WTC11 (cell line): ENCODE measurements at regions not wholly inside any gene's neighbourhood (a gene's known extent, or its start where the extent isn't known, plus 50 kb on each side); places are given as distances from the start of the nearest gene placed in this dataset.

Source experiments
- ELF4 ChIP-seq: sonication (generic); formaldehyde crosslinking; IDR thresholded peaks from 2 replicates; pipeline ENCODE4 v1.8.1; 2022; ENCODE audit warnings: low read depth, mild to moderate bottlenecking, moderate library complexity, missing genetic modification reagents
- EMX1 ChIP-seq: fragments of 250-450 bp; sonication (Bioruptor Pico); IDR thresholded peaks from 2 replicates; pipeline ENCODE4 v1.8.0; 2021; ENCODE audit warnings: mild to moderate bottlenecking
- JUN ChIP-seq: sonication (generic); formaldehyde crosslinking; IDR thresholded peaks from 2 replicates; pipeline ENCODE4 v1.8.0; 2023; ENCODE audit warnings: mild to moderate bottlenecking, missing genetic modification reagents
- NFYB ChIP-seq: sonication (generic); formaldehyde crosslinking; conservative IDR thresholded peaks from 2 replicates; pipeline ENCODE4 v1.8.0; 2022; ENCODE audit warnings: low read depth, missing genetic modification reagents
- SMAD3 ChIP-seq: sonication (generic); formaldehyde crosslinking; IDR thresholded peaks from 2 replicates; pipeline ENCODE4 v1.8.0; 2022; ENCODE audit warnings: missing genetic modification reagents, mild to moderate bottlenecking, borderline replicate concordance
- ZNF232 ChIP-seq: sonication (generic); formaldehyde crosslinking; IDR thresholded peaks from 2 replicates; pipeline ENCODE4 v1.8.0; 2022; ENCODE audit warnings: mild to moderate bottlenecking, missing genetic modification reagents
- TF ChIP-seq, protein P1 (sequence below): sonication (generic); formaldehyde crosslinking; IDR thresholded peaks from 2 replicates; pipeline ENCODE4 v1.8.1; 2023; ENCODE audit warnings: mild to moderate bottlenecking, moderate library complexity, missing genetic modification reagents
- TF ChIP-seq, protein P2 (sequence below): fragments of 200-600 bp; IDR thresholded peaks from 2 replicates; pipeline ENCODE4 v1.8.0; 2022; ENCODE audit warnings: antibody characterized with exemption
- TF ChIP-seq, protein P3 (sequence below): sonication (generic); formaldehyde crosslinking; IDR thresholded peaks from 2 replicates; pipeline ENCODE4 v1.8.0; 2022; ENCODE audit warnings: missing genetic modification reagents
- TF ChIP-seq, protein P4 (sequence below): sonication (generic); formaldehyde crosslinking; IDR thresholded peaks from 2 replicates; pipeline ENCODE4 v1.8.1; 2022; ENCODE audit warnings: mild to moderate bottlenecking, moderate library complexity, missing genetic modification reagents
- TF ChIP-seq, protein P5 (sequence below): sonication (generic); formaldehyde crosslinking; IDR thresholded peaks from 2 replicates; pipeline ENCODE4 v1.8.1; 2023; ENCODE audit warnings: mild to moderate bottlenecking, missing genetic modification reagents, moderate library complexity
- TF ChIP-seq, protein P6 (sequence below): fragments of 250-450 bp; sonication (Bioruptor Pico); IDR thresholded peaks from 2 replicates; pipeline ENCODE4 v2.1.2; 2022; ENCODE audit warnings: mild to moderate bottlenecking, moderate library complexity

DNA sequence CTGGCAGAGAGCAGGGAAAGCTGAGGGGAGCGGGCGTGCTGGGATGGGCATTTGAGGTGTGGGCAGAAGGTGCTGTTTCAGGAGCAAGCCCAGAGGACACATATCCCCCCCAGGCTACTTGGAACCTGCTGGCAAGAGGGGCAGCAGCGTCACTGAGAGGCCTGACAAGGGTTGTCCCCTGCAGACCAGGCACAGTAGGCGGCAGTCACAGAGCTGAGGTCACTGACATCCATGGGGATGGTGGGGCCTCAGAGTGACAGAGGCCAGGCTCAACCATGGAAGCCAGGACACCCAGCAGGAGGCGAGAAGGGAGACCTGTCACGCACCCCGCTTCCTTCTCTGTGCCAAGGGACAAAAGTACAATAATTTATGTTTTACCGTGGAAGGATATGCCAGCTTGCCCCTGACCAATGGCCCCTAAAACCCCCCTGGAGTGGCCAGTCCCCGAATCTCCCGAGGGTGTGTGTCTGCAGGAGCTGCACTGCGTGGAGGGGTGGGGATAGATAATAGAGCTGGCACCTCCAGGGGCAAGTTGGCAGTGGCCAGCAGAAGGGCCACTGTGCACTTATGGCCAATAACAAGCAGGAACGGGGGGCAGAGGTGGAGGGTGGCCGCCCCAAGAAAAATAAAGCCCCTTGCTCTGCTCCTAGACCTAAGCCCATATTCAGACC, 86.3 kb upstream of the SLC66A3 start:
- TF ChIP-seq EMX1 (CRISPR knock-in tag) (no peak), JUN (no peak), ZNF232 (CRISPR knock-in tag) (no peak), SMAD3 (CRISPR knock-in tag) (no peak), ELF4 (no peak), NFYB (no peak)
- TF ChIP-seq, protein P1, sequence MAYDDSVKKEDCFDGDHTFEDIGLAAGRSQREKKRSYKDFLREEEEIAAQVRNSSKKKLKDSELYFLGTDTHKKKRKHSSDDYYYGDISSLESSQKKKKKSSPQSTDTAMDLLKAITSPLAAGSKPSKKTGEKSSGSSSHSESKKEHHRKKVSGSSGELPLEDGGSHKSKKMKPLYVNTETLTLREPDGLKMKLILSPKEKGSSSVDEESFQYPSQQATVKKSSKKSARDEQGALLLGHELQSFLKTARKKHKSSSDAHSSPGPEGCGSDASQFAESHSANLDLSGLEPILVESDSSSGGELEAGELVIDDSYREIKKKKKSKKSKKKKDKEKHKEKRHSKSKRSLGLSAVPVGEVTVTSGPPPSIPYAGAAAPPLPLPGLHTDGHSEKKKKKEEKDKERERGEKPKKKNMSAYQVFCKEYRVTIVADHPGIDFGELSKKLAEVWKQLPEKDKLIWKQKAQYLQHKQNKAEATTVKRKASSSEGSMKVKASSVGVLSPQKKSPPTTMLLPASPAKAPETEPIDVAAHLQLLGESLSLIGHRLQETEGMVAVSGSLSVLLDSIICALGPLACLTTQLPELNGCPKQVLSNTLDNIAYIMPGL: no peak
- TF ChIP-seq, protein P2, sequence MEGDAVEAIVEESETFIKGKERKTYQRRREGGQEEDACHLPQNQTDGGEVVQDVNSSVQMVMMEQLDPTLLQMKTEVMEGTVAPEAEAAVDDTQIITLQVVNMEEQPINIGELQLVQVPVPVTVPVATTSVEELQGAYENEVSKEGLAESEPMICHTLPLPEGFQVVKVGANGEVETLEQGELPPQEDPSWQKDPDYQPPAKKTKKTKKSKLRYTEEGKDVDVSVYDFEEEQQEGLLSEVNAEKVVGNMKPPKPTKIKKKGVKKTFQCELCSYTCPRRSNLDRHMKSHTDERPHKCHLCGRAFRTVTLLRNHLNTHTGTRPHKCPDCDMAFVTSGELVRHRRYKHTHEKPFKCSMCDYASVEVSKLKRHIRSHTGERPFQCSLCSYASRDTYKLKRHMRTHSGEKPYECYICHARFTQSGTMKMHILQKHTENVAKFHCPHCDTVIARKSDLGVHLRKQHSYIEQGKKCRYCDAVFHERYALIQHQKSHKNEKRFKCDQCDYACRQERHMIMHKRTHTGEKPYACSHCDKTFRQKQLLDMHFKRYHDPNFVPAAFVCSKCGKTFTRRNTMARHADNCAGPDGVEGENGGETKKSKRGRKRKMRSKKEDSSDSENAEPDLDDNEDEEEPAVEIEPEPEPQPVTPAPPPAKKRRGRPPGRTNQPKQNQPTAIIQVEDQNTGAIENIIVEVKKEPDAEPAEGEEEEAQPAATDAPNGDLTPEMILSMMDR: no peak
- TF ChIP-seq, protein P3, sequence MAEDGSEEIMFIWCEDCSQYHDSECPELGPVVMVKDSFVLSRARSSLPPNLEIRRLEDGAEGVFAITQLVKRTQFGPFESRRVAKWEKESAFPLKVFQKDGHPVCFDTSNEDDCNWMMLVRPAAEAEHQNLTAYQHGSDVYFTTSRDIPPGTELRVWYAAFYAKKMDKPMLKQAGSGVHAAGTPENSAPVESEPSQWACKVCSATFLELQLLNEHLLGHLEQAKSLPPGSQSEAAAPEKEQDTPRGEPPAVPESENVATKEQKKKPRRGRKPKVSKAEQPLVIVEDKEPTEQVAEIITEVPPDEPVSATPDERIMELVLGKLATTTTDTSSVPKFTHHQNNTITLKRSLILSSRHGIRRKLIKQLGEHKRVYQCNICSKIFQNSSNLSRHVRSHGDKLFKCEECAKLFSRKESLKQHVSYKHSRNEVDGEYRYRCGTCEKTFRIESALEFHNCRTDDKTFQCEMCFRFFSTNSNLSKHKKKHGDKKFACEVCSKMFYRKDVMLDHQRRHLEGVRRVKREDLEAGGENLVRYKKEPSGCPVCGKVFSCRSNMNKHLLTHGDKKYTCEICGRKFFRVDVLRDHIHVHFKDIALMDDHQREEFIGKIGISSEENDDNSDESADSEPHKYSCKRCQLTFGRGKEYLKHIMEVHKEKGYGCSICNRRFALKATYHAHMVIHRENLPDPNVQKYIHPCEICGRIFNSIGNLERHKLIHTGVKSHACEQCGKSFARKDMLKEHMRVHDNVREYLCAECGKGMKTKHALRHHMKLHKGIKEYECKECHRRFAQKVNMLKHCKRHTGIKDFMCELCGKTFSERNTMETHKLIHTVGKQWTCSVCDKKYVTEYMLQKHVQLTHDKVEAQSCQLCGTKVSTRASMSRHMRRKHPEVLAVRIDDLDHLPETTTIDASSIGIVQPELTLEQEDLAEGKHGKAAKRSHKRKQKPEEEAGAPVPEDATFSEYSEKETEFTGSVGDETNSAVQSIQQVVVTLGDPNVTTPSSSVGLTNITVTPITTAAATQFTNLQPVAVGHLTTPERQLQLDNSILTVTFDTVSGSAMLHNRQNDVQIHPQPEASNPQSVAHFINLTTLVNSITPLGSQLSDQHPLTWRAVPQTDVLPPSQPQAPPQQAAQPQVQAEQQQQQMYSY: no peak
- TF ChIP-seq, protein P4, sequence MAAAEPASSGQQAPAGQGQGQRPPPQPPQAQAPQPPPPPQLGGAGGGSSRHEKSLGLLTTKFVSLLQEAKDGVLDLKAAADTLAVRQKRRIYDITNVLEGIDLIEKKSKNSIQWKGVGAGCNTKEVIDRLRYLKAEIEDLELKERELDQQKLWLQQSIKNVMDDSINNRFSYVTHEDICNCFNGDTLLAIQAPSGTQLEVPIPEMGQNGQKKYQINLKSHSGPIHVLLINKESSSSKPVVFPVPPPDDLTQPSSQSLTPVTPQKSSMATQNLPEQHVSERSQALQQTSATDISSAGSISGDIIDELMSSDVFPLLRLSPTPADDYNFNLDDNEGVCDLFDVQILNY: no peak
- TF ChIP-seq, protein P5, sequence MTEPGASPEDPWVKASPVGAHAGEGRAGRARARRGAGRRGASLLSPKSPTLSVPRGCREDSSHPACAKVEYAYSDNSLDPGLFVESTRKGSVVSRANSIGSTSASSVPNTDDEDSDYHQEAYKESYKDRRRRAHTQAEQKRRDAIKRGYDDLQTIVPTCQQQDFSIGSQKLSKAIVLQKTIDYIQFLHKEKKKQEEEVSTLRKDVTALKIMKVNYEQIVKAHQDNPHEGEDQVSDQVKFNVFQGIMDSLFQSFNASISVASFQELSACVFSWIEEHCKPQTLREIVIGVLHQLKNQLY (CRISPR knock-in tag): no peak
- TF ChIP-seq, protein P6, sequence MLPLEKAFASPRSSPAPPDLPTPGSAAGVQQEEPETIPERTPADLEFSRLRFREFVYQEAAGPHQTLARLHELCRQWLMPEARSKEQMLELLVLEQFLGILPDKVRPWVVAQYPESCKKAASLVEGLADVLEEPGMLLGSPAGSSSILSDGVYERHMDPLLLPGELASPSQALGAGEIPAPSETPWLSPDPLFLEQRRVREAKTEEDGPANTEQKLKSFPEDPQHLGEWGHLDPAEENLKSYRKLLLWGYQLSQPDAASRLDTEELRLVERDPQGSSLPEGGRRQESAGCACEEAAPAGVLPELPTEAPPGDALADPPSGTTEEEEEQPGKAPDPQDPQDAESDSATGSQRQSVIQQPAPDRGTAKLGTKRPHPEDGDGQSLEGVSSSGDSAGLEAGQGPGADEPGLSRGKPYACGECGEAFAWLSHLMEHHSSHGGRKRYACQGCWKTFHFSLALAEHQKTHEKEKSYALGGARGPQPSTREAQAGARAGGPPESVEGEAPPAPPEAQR: no peak
